ENCODE measurements at regions not wholly inside any gene's neighbourhood (a gene's known extent, or its start where the extent isn't known, plus 50 kb on each side); places are given as distances from the start of the nearest gene placed in this dataset.

DNA sequence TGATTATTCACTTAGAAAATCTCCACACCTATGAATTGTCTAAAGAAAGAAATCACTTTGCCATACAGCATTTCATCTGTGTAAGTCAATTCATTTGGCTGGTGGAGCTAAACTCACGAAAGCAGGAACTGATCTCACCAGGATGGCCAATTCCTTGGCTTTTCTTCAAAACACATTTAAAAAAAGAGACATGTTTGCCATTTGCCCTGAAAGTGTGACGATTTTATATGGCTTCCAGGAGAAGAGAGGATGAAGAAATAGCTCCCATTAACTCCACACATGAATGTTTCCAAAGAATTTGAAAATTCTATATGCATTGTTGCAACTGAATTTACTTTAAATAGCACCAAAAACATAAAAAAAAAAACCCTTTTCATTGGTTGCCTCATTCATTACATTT lies 334.7 kb downstream of the DMRT2 start:
- Histone ChIP-seq H3K4me1 (ENCODE audit: control insufficient read depth, extremely low read depth, insufficient read depth, low read length) (no peaks in the 10 kb centered on the region), H3K79me2 (ENCODE audit: control insufficient read depth, insufficient read depth, low read length) (no peaks in the 10 kb centered on the region), H3K4me3 (replicated peaks in 1 of 4; ENCODE audit: control extremely low read depth in 1 of 4, insufficient read depth in 1 of 4, low read depth in 3 of 4, low read length in 4 of 4) (no peak overlapping the region), H3K4me2 (ENCODE audit: extremely low read depth, insufficient read depth, low read length) (no peak overlapping the region), H3K9me3 (ENCODE audit: control insufficient read depth, insufficient read depth, low read depth, low read length) (no peaks in the 10 kb centered on the region), H3K27me3 (ENCODE audit: control insufficient read depth, insufficient read depth, low read length) (no peaks in the 10 kb centered on the region), H3K36me3 (ENCODE audit: control insufficient read depth, insufficient read depth, low read length) (no peaks in the 10 kb centered on the region), H2AFZ (ENCODE audit: low read length) (no peak overlapping the region), H4K20me1 (ENCODE audit: control insufficient read depth, extremely low read depth, insufficient read depth, low read length) (no peaks in the 10 kb centered on the region), H3K27ac (ENCODE audit: insufficient read depth, low read length) (no peak overlapping the region), H3K9ac (ENCODE audit: insufficient read depth, low read length) (no peak overlapping the region)
- TF ChIP-seq, protein P1, sequence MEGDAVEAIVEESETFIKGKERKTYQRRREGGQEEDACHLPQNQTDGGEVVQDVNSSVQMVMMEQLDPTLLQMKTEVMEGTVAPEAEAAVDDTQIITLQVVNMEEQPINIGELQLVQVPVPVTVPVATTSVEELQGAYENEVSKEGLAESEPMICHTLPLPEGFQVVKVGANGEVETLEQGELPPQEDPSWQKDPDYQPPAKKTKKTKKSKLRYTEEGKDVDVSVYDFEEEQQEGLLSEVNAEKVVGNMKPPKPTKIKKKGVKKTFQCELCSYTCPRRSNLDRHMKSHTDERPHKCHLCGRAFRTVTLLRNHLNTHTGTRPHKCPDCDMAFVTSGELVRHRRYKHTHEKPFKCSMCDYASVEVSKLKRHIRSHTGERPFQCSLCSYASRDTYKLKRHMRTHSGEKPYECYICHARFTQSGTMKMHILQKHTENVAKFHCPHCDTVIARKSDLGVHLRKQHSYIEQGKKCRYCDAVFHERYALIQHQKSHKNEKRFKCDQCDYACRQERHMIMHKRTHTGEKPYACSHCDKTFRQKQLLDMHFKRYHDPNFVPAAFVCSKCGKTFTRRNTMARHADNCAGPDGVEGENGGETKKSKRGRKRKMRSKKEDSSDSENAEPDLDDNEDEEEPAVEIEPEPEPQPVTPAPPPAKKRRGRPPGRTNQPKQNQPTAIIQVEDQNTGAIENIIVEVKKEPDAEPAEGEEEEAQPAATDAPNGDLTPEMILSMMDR (conservative IDR thresholded peaks at IDR 0.05 in 1 of 2, IDR thresholded peaks at IDR 0.05 in 1 of 2; ENCODE audit: low read depth in 1 of 2, low read length in 2 of 2), result no peak
- TF ChIP-seq EZH2 (IDR thresholded peaks at IDR 0.05; ENCODE audit: low read length, missing control alignments), result no peak
- DNase-seq (ENCODE audit: low read depth in 2 of 2), result no peak

DNA sequence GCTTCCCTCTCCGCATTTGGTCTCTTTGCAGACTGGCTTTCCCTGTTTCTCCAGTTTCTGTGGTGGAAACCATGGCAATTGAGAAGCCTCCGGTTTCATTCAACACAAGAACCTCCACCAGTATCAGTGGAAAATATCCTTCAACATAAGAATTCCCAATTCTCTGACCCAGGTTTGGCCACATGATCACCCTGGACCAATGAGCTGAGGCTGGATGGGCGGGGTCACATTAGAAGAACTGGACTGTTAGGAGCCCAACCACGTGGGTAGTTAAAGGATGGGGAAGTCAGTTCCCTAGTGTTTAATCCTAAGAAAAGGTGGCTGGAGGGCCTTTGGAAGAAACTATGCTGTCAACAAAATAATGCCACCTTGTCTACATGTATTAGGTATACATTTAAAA lies 336.3 kb downstream of the DMRT2 start:
- H3K4me2 ChIP-seq (ENCODE audit: extremely low read depth, insufficient read depth, low read length), result no peak overlapping the region
- TF ChIP-seq EZH2 (IDR thresholded peaks at IDR 0.05; ENCODE audit: low read length, missing control alignments), result no peak
- TF ChIP-seq, protein P1 (conservative IDR thresholded peaks at IDR 0.05 in 1 of 2, IDR thresholded peaks at IDR 0.05 in 1 of 2; ENCODE audit: low read depth in 1 of 2, low read length in 2 of 2), result no peak

DNA sequence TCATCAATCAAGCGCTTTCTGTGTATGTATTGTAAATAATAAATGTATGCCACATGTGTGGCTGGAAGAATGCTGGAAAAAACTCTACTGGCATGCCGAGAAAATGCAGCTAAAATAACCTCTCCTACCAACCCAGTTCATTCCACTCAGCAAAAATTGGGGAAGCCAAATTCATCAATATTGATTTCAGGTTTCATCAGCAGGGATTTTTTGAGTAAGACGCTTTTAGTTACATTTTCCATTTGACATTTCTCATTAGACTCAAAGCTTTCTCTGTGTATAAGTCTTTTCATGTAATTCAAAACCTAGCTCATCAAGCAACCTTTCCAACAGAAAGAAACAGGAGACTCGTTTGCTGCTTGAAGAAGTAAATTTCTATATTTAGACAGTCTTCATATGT lies 338.1 kb downstream of the DMRT2 start:
- DNase-seq (ENCODE audit: low read depth in 2 of 2), result no peak
- Histone ChIP-seq H3K4me1 (ENCODE audit: control insufficient read depth, extremely low read depth, insufficient read depth, low read length) (no peaks in the 10 kb centered on the region), H3K4me3 (replicated peaks in 1 of 4; ENCODE audit: control extremely low read depth in 1 of 4, insufficient read depth in 1 of 4, low read depth in 3 of 4, low read length in 4 of 4) (no peak overlapping the region), H4K20me1 (ENCODE audit: control insufficient read depth, extremely low read depth, insufficient read depth, low read length) (no peaks in the 10 kb centered on the region), H3K4me2 (ENCODE audit: extremely low read depth, insufficient read depth, low read length) (no peak overlapping the region), H3K36me3 (ENCODE audit: control insufficient read depth, insufficient read depth, low read length) (no peaks in the 10 kb centered on the region), H3K27me3 (ENCODE audit: control insufficient read depth, insufficient read depth, low read length) (no peaks in the 10 kb centered on the region), H3K9me3 (ENCODE audit: control insufficient read depth, insufficient read depth, low read depth, low read length) (no peaks in the 10 kb centered on the region), H3K27ac (ENCODE audit: insufficient read depth, low read length) (no peak overlapping the region), H3K79me2 (ENCODE audit: control insufficient read depth, insufficient read depth, low read length) (no peaks in the 10 kb centered on the region), H2AFZ (ENCODE audit: low read length) (no peak overlapping the region), H3K9ac (ENCODE audit: insufficient read depth, low read length) (no peak overlapping the region)
- TF ChIP-seq, protein P1 (conservative IDR thresholded peaks at IDR 0.05 in 1 of 2, IDR thresholded peaks at IDR 0.05 in 1 of 2; ENCODE audit: low read depth in 1 of 2, low read length in 2 of 2), result no peak
- no peak for TF ChIP-seq EZH2 (IDR thresholded peaks at IDR 0.05; ENCODE audit: low read length, missing control alignments)

More for the DNA sequence above, 336.3 kb downstream of the DMRT2 start:
- Histone ChIP-seq H3K36me3 (ENCODE audit: control insufficient read depth, insufficient read depth, low read length) (no peaks in the 10 kb centered on the region), H3K4me1 (ENCODE audit: control insufficient read depth, extremely low read depth, insufficient read depth, low read length) (no peaks in the 10 kb centered on the region), H3K9me3 (ENCODE audit: control insufficient read depth, insufficient read depth, low read depth, low read length) (no peaks in the 10 kb centered on the region), H2AFZ (ENCODE audit: low read length) (no peak overlapping the region), H3K9ac (ENCODE audit: insufficient read depth, low read length) (no peak overlapping the region), H3K4me3 (replicated peaks in 1 of 4; ENCODE audit: control extremely low read depth in 1 of 4, insufficient read depth in 1 of 4, low read depth in 3 of 4, low read length in 4 of 4) (no peak overlapping the region), H4K20me1 (ENCODE audit: control insufficient read depth, extremely low read depth, insufficient read depth, low read length) (no peaks in the 10 kb centered on the region), H3K27me3 (ENCODE audit: control insufficient read depth, insufficient read depth, low read length) (no peaks in the 10 kb centered on the region), H3K27ac (ENCODE audit: insufficient read depth, low read length) (no peak overlapping the region), H3K79me2 (ENCODE audit: control insufficient read depth, insufficient read depth, low read length) (no peaks in the 10 kb centered on the region)
- no peak for DNase-seq (ENCODE audit: low read depth in 2 of 2)

All from fibroblast of lung (primary cell).